ENCODE measurements at regions not wholly inside any gene's neighbourhood (a gene's known extent, or its start where the extent isn't known, plus 50 kb on each side); places are given as distances from the start of the nearest gene placed in this dataset.

- no peak for DNase-seq
- H3K4me1 Mint-ChIP-seq = peaks cover 15% of the 10 kb centered on the region
- no peak overlapping the region for H3K27ac Mint-ChIP-seq
- TF ChIP-seq, protein P1, sequence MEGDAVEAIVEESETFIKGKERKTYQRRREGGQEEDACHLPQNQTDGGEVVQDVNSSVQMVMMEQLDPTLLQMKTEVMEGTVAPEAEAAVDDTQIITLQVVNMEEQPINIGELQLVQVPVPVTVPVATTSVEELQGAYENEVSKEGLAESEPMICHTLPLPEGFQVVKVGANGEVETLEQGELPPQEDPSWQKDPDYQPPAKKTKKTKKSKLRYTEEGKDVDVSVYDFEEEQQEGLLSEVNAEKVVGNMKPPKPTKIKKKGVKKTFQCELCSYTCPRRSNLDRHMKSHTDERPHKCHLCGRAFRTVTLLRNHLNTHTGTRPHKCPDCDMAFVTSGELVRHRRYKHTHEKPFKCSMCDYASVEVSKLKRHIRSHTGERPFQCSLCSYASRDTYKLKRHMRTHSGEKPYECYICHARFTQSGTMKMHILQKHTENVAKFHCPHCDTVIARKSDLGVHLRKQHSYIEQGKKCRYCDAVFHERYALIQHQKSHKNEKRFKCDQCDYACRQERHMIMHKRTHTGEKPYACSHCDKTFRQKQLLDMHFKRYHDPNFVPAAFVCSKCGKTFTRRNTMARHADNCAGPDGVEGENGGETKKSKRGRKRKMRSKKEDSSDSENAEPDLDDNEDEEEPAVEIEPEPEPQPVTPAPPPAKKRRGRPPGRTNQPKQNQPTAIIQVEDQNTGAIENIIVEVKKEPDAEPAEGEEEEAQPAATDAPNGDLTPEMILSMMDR (IDR thresholded peaks at IDR 0.05) = no peak
- Histone ChIP-seq H3K4me3 (replicated peaks in 1 of 3; ENCODE audit: low read depth in 2 of 3, low read length in 3 of 3) (no peak overlapping the region), H3K4me1 (ENCODE audit: control insufficient read depth in 1 of 2, insufficient read depth in 2 of 2, low read length in 2 of 2) (no peaks in the 10 kb centered on the region), H3K27me3 (ENCODE audit: control insufficient read depth in 2 of 2, insufficient read depth in 2 of 2, low read length in 2 of 2) (peaks cover 0 to 10% of the 10 kb centered on the region in 2 donors), H3K27ac (ENCODE audit: low read depth in 1 of 2, low read length in 2 of 2) (no peak overlapping the region), H3K36me3 (replicated peaks in 1 of 2; ENCODE audit: control insufficient read depth in 1 of 2, insufficient read depth in 2 of 2, low read length in 2 of 2) (no peaks in the 10 kb centered on the region), H4K20me1 (ENCODE audit: insufficient read depth, low read length) (no peaks in the 10 kb centered on the region), H3K79me2 (ENCODE audit: insufficient read depth, low read length) (no peaks in the 10 kb centered on the region), H3K4me2 (replicated peaks; ENCODE audit: extremely low read depth, low read length, poor library complexity, severe bottlenecking) (no peak overlapping the region), H3K9me3 (replicated peaks in 1 of 2; ENCODE audit: control insufficient read depth in 1 of 2, insufficient read depth in 1 of 2, low read length in 2 of 2) (no peaks in the 10 kb centered on the region), H2AFZ (ENCODE audit: insufficient read depth, low read depth, low read length, poor library complexity, severe bottlenecking) (no peak overlapping the region), H3K9ac (ENCODE audit: insufficient read depth, low read length, poor library complexity, severe bottlenecking) (no peak overlapping the region)
- intact Hi-C loops (cut with micrococcal nuclease) = no loop called here
- peaks cover 0 to 3% (median 0%) of the 10 kb centered on the region in 7 donors for H3K9me3 Mint-ChIP-seq
- peaks cover 23 to 25% (median 23%) of the 10 kb centered on the region in 3 donors for H3K27me3 Mint-ChIP-seq (ENCODE audit: low read depth in 3 of 3)
- WGBS (ENCODE audit: insufficient coverage) = 93% methylated on average over 8 of the region's 11 CpGs
- H3K36me3 Mint-ChIP-seq = no peaks in the 10 kb centered on the region
- H3K4me3 Mint-ChIP-seq = no peak overlapping the region
Measured at GRCh38 chr10:43962346-43963191, 313.9 kb upstream of the ZNF32 start.

GRCh38 chr10:43961523-43962345 lies 313.1 kb upstream of the ZNF32 start:
- no peaks in the 10 kb centered on the region for H3K36me3 ChIP-seq (replicated peaks in 1 of 2; ENCODE audit: control insufficient read depth in 1 of 2, insufficient read depth in 2 of 2, low read length in 2 of 2)
- H3K9ac ChIP-seq (ENCODE audit: insufficient read depth, low read length, poor library complexity, severe bottlenecking) = no peak overlapping the region
- H3K4me3 ChIP-seq (replicated peaks in 1 of 3; ENCODE audit: low read depth in 2 of 3, low read length in 3 of 3) = no peak overlapping the region
- H4K20me1 ChIP-seq (ENCODE audit: insufficient read depth, low read length) = no peaks in the 10 kb centered on the region
- H3K4me2 ChIP-seq (replicated peaks; ENCODE audit: extremely low read depth, low read length, poor library complexity, severe bottlenecking) = no peak overlapping the region
- Mint-ChIP-seq H3K27me3 (ENCODE audit: low read depth in 3 of 3) (peaks cover 20 to 22% (median 22%) of the 10 kb centered on the region in 3 donors), H3K27ac (no peak overlapping the region), H3K4me1 (peaks cover 15% of the 10 kb centered on the region), H3K36me3 (no peaks in the 10 kb centered on the region), H3K9me3 (peaks cover 0 to 3% (median 0%) of the 10 kb centered on the region in 7 donors), H3K4me3 (no peak overlapping the region)
- no peak overlapping the region for H3K27ac ChIP-seq (ENCODE audit: low read depth in 1 of 2, low read length in 2 of 2)
- no peaks in the 10 kb centered on the region for H3K9me3 ChIP-seq (replicated peaks in 1 of 2; ENCODE audit: control insufficient read depth in 1 of 2, insufficient read depth in 1 of 2, low read length in 2 of 2)
- H2AFZ ChIP-seq (ENCODE audit: insufficient read depth, low read depth, low read length, poor library complexity, severe bottlenecking) = no peak overlapping the region
- no peaks in the 10 kb centered on the region for H3K79me2 ChIP-seq (ENCODE audit: insufficient read depth, low read length)
- 91% methylated on average over 11 of the region's 15 CpGs for WGBS (ENCODE audit: insufficient coverage)
- no peaks in the 10 kb centered on the region for H3K4me1 ChIP-seq (ENCODE audit: control insufficient read depth in 1 of 2, insufficient read depth in 2 of 2, low read length in 2 of 2)
- intact Hi-C loops (cut with micrococcal nuclease) = no loop called here
- peaks cover 0 to 7% of the 10 kb centered on the region in 2 donors for H3K27me3 ChIP-seq (ENCODE audit: control insufficient read depth in 2 of 2, insufficient read depth in 2 of 2, low read length in 2 of 2)
- no peak for DNase-seq
- TF ChIP-seq, protein P1 (IDR thresholded peaks at IDR 0.05) = no peak
